Effector memory CD8-positive, alpha-beta T cell (primary cell): ENCODE measurements at regions not wholly inside any gene's neighbourhood (a gene's known extent, or its start where the extent isn't known, plus 50 kb on each side); places are given as distances from the start of the nearest gene placed in this dataset.

Source experiments
- ATAC-seq: fragments of 150-1000 bp; cut with Tn5 transposase; replicated peaks from 2 replicates; pipeline ENCODE4 v1.10.0; 2021; ENCODE audit warnings: mild to moderate bottlenecking, moderate library complexity
- DNase-seq, 3 experiments: peaks; one replicate each; pipeline ENCODE4 v3.0.0; 2021
- H3K27ac Mint-ChIP-seq, 2 donors: one replicate each; pipeline ENCODE4 v1.8.0; 2022; ENCODE audit warnings: mild to moderate bottlenecking in 2 of 2, mixed read lengths in 2 of 2, moderate library complexity in 2 of 2
- H3K27me3 Mint-ChIP-seq, 2 donors: one replicate each; pipeline ENCODE4 v1.8.0; 2022; ENCODE audit warnings: mixed read lengths in 2 of 2
- H3K36me3 Mint-ChIP-seq: one replicate; pipeline ENCODE4 v1.8.0; 2022; ENCODE audit warnings: mild to moderate bottlenecking, moderate library complexity, mixed read lengths; ENCODE audit not compliant: insufficient read depth
- H3K4me1 Mint-ChIP-seq, 2 donors: one replicate each; pipeline ENCODE4 v1.8.0; 2022; ENCODE audit warnings: low read depth in 2 of 2, mixed read lengths in 2 of 2
- H3K4me3 Mint-ChIP-seq, 2 donors: one replicate each; pipeline ENCODE4 v1.8.0; 2022; ENCODE audit warnings: mild to moderate bottlenecking in 2 of 2, mixed read lengths in 2 of 2, moderate library complexity in 2 of 2
- H3K9me3 Mint-ChIP-seq, 2 donors: one replicate each; pipeline ENCODE4 v1.8.0; 2022; ENCODE audit warnings: mixed read lengths in 2 of 2

DNA sequence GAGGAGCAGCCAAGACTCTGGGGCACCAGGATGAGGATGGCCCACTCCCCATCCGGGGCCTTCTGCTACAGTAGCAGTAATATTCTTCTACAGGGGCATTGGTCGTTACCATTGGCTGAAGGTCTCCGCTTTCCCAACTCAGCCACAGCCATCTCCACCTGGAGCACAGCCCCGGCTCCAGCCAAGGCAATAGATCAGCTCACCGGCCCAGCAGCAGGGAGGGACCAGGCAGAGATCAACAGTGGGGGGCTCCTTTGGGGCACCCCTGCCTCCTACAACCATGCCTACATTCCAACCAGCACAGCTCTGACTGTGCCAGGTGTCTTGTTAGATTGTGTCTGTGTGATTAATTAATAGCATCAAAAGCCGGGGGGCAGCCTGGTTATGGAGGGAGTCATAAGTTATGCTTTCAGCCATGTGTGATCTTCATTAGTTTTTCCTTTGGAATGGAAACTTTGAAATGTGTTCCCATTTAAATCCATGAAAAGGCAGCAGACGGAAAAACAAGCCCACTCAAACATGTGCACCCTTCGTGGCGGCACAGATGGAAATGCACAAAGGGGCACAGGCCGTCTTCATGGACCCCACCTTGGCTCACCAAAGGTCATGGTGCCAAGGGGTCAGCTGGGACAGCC is 68.6 kb upstream of the BZW1 start:
- ATAC-seq: no peak
- Mint-ChIP-seq H3K27ac (no peak overlapping the region), H3K27me3 (peaks cover 21 to 25% of the 10 kb centered on the region in 2 donors), H3K9me3 (no peaks in the 10 kb centered on the region), H3K4me3 (no peak overlapping the region), H3K36me3 (peaks cover 4% of the 10 kb centered on the region), H3K4me1 (no peaks in the 10 kb centered on the region)
- no peak for DNase-seq

DNA sequence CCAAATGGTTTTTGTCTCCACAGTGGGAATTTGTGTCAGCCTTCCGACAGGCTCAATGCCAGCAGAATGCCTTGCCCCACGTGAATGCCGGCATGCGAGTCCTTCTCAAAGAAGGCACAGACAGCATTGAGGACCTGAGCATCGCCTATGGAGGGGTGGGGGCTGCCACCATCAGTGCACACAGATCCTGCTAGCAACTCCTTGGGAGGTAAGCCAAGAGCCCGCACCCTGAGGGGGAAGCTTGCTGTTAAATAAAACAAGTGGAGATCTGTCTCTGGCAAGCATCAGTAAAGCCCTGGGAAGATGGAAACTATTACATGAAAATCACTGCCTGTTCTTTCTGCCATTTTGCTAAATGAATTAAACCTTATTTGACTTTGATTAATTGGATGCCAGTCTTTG is 67.5 kb upstream of the BZW1 start:
- Mint-ChIP-seq H3K27me3 (peaks cover 20 to 35% of the 10 kb centered on the region in 2 donors), H3K27ac (no peak overlapping the region), H3K36me3 (peaks cover 4% of the 10 kb centered on the region), H3K4me3 (no peak overlapping the region), H3K4me1 (no peaks in the 10 kb centered on the region), H3K9me3 (no peaks in the 10 kb centered on the region)
- DNase-seq (no peak), ATAC-seq (no peak)

DNA sequence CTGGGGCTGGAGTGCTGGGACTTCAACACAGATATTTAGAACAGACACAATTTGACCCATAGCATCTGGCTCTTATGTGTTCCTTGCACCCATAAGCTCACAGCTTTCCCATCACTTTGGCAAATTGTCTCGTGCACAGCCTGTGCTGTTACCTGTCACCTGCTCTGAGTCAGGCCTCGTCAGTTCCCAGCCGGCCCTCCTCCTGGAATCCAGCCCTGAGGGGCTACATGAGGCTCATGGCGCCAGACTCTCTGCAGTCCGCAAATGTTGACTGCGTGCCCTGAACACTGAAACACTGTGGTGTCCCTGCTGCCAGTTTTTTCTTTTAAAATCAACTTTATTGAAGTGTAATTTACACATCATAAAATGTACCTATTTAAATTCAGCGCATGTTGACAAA is 65.4 kb upstream of the BZW1 start:
- ATAC-seq (no peak), DNase-seq (no peak)
- no peaks in the 10 kb centered on the region for H3K9me3 Mint-ChIP-seq
- H3K36me3 Mint-ChIP-seq: peaks cover 4% of the 10 kb centered on the region
- peaks cover 15 to 33% of the 10 kb centered on the region in 2 donors for H3K27me3 Mint-ChIP-seq
- H3K27ac Mint-ChIP-seq: no peak overlapping the region
- H3K4me1 Mint-ChIP-seq: no peaks in the 10 kb centered on the region
- no peak overlapping the region for H3K4me3 Mint-ChIP-seq

DNA sequence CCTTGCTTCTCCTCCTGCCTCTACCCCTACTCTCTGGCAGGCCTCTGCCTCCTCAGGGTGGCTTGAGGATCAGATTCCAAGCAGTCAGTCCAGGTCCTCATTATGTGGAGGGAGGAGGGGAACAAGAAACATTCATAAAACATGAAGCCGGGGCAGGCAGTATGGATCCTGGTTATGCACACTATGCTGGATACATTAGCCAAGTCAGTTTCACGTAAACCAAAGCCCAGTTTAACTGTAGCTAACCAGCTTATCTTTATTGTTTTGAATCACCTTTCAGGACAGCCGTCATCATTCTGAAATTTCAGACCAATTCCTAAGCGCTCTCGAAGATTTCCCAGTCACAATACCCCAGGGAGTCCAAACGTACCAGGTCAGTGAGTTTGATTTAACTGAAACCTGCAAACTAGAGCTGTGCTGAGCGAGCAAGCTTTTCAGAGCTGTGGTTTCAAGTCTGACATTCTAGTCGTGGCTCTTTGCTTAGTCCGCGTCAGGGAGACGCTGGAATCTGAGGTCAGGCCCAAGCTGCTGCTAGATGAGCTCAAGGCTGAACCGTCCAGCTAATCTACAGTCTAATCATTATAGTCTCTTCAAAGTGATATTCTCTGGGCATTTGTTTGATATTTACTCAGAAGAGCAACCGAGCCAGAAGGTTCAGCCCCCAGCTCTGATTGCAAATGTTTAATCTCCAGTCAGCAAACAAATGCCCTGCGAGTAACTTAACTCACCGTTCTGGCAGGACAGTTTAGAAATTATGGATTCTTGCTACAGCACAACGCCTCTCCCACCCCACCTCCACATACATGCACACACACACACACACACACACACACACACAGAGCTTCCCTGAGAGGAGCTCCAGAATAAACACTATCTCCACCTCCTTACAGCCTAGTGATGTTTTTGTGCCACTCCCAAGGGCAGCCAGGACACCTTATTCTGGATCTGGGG is 63.8 kb upstream of the BZW1 start:
- H3K27ac Mint-ChIP-seq: peak overlapping the region in 1 of 2 donors; percentile 26

DNA sequence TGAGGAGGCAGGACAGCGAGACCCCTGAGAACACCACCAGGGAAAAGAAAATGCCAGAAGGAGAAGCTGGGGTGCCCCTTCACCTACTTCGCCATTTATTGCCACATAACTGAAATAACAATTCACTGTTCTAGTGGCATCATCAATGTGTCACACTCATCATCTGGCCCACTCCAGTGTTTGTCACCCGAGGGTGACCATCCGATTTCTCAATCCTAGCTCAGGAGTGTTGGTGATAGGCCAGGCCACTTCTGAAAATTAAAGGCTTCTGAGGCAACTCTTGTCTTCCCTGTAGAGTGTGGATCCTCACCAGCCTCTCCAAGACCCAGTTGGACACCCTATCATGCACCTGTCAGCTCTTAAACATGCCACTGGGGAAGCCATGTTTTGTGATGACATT is 62.9 kb upstream of the BZW1 start:
- Mint-ChIP-seq H3K9me3 (no peaks in the 10 kb centered on the region), H3K27ac (peak overlapping the region in 1 of 2 donors; percentile 26), H3K36me3 (no peaks in the 10 kb centered on the region), H3K4me3 (no peak overlapping the region), H3K27me3 (peaks cover 23 to 43% of the 10 kb centered on the region in 2 donors), H3K4me1 (no peaks in the 10 kb centered on the region)
- ATAC-seq (no peak), DNase-seq (no peak)

More for the DNA sequence above, 63.8 kb upstream of the BZW1 start:
- ATAC-seq (no peak), DNase-seq (no peak)
- Mint-ChIP-seq H3K4me3 (no peak overlapping the region), H3K36me3 (peaks cover 1% of the 10 kb centered on the region), H3K27me3 (peaks cover 20 to 38% of the 10 kb centered on the region in 2 donors), H3K4me1 (no peaks in the 10 kb centered on the region), H3K9me3 (no peaks in the 10 kb centered on the region)

DNA sequence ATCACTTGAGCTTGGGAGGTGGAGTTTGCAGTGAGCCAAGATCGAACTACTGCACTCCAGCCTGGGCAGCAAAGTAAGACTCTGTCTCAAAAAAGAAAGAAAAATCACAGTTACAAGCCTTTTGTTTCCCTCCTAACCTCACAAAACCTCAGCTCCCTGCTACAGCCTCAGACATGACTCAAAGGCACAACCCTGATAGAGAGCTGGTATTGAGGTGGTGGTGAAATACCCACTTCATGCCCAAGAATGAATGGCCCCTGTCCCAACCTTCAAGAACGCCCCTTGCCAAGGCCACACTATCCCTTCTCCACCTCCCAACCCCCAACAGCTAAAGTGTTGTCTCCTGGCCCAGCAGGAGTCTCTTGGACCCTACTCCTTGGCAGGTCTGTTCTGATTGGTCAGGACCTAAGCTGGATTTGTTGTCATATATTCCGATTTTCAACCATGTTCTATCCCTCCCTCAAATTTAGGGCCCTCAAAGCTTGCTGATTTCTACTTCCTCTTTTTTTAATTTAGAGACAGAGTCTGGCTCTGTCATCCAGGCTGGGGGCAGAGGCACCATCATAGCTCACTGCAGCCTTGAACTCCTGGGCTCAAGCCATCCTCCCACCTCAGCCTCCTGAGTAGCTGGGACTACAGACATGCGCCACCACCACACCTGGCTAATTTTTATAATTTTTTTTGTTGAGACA is 61.9 kb upstream of the BZW1 start:
- H3K4me3 Mint-ChIP-seq: no peak overlapping the region
- H3K36me3 Mint-ChIP-seq: no peaks in the 10 kb centered on the region
- H3K27ac Mint-ChIP-seq: no peak overlapping the region
- ATAC-seq: no peak
- no peaks in the 10 kb centered on the region for H3K9me3 Mint-ChIP-seq
- no peaks in the 10 kb centered on the region for H3K4me1 Mint-ChIP-seq
- H3K27me3 Mint-ChIP-seq: peaks cover 33 to 53% of the 10 kb centered on the region in 2 donors
- DNase-seq: no peak

DNA sequence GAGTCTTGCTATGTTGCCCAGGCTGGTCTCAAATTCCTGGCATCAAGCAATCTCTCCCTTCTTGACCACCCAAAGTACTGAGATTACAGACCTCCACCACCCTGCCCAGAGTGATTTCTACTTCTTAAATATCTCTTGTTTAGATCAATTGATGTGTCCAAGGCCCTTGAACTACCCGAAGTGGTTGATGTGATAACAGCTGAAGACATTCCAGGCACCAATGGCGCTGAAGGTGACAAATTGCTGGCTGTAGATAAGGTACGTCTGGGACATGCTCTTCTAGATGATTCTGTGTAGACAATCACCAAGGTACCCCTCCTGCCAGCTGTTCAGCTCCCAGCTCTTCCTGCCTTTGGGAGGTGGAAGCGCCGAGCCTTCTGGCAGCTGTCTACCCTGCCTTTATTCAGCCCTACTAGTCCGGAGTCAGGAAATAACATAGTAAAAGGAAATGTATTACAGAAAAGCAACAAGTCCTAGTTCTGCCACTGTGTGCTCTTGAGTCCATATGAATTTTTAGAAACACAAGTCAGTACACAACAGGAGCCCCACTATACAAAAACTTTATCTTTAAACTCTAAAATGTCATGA is 61.3 kb upstream of the BZW1 start:
- Mint-ChIP-seq H3K27ac (no peak overlapping the region), H3K4me1 (no peaks in the 10 kb centered on the region)
- no peak for ATAC-seq

DNA sequence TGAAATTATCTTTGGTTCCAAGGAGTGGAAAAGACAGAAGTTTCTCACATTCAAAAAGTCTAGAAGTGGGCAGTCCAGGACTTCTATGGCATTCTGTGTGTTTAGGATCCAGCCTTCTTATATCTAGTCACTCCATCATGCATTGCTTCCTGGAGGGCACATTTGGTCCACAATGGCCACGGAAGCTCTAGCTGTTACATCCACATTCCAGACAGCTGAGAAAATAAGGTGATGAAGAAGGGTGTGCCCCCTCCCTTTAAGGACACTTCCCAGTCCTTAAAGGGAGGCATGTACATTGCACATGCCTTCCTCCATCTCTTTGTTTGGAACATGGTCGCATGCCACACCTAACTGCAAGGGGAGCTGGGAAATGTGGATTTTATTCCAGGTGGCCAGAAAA is 59.9 kb upstream of the BZW1 start:
- no peak for DNase-seq
- ATAC-seq: no peak
- Mint-ChIP-seq H3K36me3 (no peaks in the 10 kb centered on the region), H3K9me3 (no peaks in the 10 kb centered on the region), H3K27ac (no peak overlapping the region), H3K27me3 (peaks cover 38 to 67% of the 10 kb centered on the region in 2 donors), H3K4me1 (no peaks in the 10 kb centered on the region), H3K4me3 (no peak overlapping the region)

More for the DNA sequence above, 61.3 kb upstream of the BZW1 start:
- Mint-ChIP-seq H3K4me3 (no peak overlapping the region), H3K36me3 (no peaks in the 10 kb centered on the region), H3K27me3 (peaks cover 38 to 58% of the 10 kb centered on the region in 2 donors), H3K9me3 (no peaks in the 10 kb centered on the region)
- DNase-seq: no peak

DNA sequence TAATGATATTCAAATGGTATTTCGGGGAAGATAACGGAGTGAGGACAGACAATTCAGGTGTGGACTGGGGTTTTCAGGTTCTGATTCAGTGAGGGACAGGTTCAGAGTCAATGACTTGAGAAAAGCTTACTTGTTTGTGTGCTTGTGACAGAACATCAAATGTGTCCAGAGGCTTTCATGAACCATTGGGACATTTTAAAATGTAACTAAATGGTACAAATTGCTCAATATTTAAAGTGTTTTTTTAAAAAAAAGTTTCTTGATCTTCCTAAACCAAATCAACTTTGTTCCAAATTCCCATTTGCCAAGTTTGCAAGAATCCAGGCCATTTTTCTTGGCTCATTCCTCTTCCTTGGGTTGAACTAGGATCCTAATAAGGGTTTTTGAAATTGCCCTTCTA is 59.4 kb upstream of the BZW1 start:
- no peaks in the 10 kb centered on the region for H3K9me3 Mint-ChIP-seq
- H3K27ac Mint-ChIP-seq: no peak overlapping the region

DNA sequence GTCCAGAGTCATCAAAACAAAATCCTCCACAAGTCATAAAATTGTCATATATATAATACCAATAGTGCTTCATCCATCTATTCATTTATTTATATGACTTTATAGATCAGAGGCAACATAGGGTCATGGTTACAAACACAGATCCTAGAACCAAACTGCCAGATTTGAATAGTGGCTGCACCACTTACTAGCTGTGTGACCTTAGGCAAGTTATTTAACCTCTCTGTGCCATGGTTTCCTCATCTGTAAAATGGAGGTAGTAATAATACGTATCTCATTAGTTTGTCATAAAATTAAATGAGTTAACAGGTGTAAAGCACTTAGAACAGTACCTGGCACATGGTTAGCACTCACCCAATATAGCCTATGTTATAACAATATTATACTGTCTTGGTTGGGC is 58.9 kb upstream of the BZW1 start:
- no peaks in the 10 kb centered on the region for H3K36me3 Mint-ChIP-seq
- ATAC-seq (no peak), DNase-seq (no peak)
- H3K4me3 Mint-ChIP-seq: no peak overlapping the region
- no peaks in the 10 kb centered on the region for H3K4me1 Mint-ChIP-seq
- H3K9me3 Mint-ChIP-seq: no peaks in the 10 kb centered on the region
- H3K27me3 Mint-ChIP-seq: peaks cover 45 to 74% of the 10 kb centered on the region in 2 donors
- H3K27ac Mint-ChIP-seq: no peak overlapping the region

More for the DNA sequence above, 59.4 kb upstream of the BZW1 start:
- Mint-ChIP-seq H3K4me1 (no peaks in the 10 kb centered on the region), H3K36me3 (no peaks in the 10 kb centered on the region), H3K4me3 (no peak overlapping the region), H3K27me3 (peaks cover 42 to 73% of the 10 kb centered on the region in 2 donors)
- DNase-seq: no peak
- no peak for ATAC-seq

DNA sequence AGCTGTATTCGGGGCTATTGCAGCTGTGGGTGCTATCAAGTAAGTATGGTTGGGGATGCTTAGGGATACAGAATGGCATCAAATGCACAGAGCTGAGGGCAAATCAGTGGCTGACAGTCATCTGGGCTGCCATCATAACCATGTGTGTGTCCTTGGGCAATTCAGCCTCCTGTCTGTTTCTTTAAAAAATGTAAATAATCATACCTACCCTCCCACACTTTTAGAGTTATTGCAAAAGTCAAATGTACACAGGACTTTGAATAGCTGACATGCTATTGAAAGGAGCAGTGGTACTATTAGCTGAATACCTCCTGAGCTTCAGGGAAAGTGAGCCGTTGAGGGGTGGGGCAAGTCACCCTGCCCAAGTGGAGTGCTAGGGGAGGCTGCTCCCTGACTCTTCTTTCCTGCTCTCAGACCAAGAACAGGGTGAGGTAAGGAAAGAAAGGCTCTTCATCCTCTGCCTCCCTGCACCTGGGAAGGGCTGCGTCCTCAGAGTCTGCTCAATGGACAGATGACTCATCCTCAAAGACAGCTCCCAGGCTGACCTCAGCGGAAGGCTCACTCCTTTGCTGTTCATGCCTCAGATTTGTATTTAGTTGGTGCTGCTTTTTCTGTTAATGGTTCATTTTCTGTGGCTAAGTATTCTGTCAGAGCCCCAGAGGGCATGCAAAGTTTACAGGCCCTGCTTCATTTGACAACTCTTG is 54.9 kb upstream of the BZW1 start:
- Mint-ChIP-seq H3K9me3 (no peaks in the 10 kb centered on the region), H3K27me3 (peaks cover 45 to 52% of the 10 kb centered on the region in 2 donors), H3K4me3 (no peak overlapping the region), H3K4me1 (no peaks in the 10 kb centered on the region), H3K36me3 (no peaks in the 10 kb centered on the region), H3K27ac (no peak overlapping the region)
- ATAC-seq (no peak), DNase-seq (no peak)

DNA sequence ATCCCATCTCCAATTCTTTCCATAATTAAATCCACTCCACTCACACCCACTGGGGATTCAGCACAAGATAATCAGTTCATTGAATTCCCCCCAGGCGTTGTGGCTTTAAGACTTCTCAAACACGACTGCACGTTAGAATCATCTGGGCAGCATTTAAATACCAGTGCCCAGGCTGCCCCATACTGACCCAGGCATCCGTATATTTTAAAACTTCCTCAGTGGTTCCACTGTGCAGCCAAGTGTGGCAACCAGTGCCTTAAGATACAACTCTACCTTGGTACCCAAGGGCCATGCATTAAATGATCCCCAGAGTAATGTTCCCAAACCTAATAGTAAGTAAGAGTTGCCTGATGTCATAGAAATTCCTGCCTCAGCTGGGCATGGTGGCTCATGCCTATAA is 54.3 kb upstream of the BZW1 start:
- Mint-ChIP-seq H3K9me3 (no peaks in the 10 kb centered on the region), H3K4me1 (no peaks in the 10 kb centered on the region), H3K27me3 (peaks cover 41 to 46% of the 10 kb centered on the region in 2 donors), H3K4me3 (no peak overlapping the region), H3K27ac (no peak overlapping the region), H3K36me3 (no peaks in the 10 kb centered on the region)
- ATAC-seq (no peak), DNase-seq (no peak)

DNA sequence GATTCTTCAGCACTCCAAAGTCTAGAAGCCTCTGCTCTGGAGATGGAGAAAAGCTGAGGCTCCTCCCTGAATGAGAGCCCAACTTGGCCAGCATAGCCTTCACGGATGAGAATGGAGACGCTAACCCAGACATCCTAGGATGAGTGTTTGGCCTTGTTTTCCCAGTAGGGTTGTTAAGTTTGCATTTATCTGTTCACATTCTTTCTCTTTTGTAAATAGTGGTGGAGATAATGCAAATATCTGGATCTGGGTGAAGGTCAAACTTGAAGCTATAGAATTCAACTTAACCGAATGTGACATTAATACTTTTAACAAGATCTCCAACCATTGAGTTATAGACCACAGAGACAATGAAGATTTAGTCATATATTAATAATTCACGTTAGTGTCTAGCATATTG is 53.4 kb upstream of the BZW1 start:
- no peak for DNase-seq

More for the DNA sequence above, 53.4 kb upstream of the BZW1 start:
- no peak for ATAC-seq
- Mint-ChIP-seq H3K36me3 (no peaks in the 10 kb centered on the region), H3K27me3 (peaks cover 42 to 45% of the 10 kb centered on the region in 2 donors), H3K4me3 (no peak overlapping the region), H3K27ac (no peak overlapping the region), H3K4me1 (no peaks in the 10 kb centered on the region), H3K9me3 (no peaks in the 10 kb centered on the region)
